Karpas-422 (cell line): ENCODE measurements at regions not wholly inside any gene's neighbourhood (a gene's known extent, or its start where the extent isn't known, plus 50 kb on each side); places are given as distances from the start of the nearest gene placed in this dataset.
"Not testable (repeated sequence)": the region's sequence is repeated elsewhere in the genome, so short reads cannot be mapped to it uniquely, and the experiment has no call there.

ENCODE experiments used
- DNase-seq: peaks from one replicate; pipeline ENCODE4 v3.0.0-alpha.2; 2015
- H2AFZ ChIP-seq: fragments of 200-600 bp; sonication (generic); 2 replicates; pipeline ENCODE4 v1.6.1; 2014; ENCODE audit warnings: antibody characterized with exemption, low read length, mixed read lengths
- H3K27ac ChIP-seq: fragments of 200-600 bp; sonication (generic); 2 replicates; pipeline ENCODE4 v1.5.1; 2014; ENCODE audit warnings: mild to moderate bottlenecking, low read length, moderate library complexity
- H3K27me3 ChIP-seq: fragments of 200-600 bp; sonication (generic); 2 replicates; pipeline ENCODE4 v1.6.1; 2014; ENCODE audit warnings: low read length, mixed read lengths
- H3K36me3 ChIP-seq: fragments of 200-600 bp; sonication (generic); 2 replicates; pipeline ENCODE4 v1.6.1; 2014; ENCODE audit warnings: low read length, mixed read lengths; ENCODE audit not compliant: insufficient read depth
- H3K4me1 ChIP-seq: fragments of 200-600 bp; sonication (generic); 2 replicates; pipeline ENCODE4 v1.6.1; 2014; ENCODE audit warnings: mild to moderate bottlenecking, low read length, mixed read lengths
- H3K4me2 ChIP-seq: fragments of 200-600 bp; sonication (generic); 2 replicates; pipeline ENCODE4 v1.6.1; 2014; ENCODE audit warnings: low read length, low read depth, mild to moderate bottlenecking; ENCODE audit not compliant: poor library complexity, severe bottlenecking
- H3K4me3 ChIP-seq: fragments of 200-600 bp; sonication (generic); 2 replicates; pipeline ENCODE4 v1.5.1; 2014; ENCODE audit warnings: mild to moderate bottlenecking, antibody characterized with exemption, low read length, mixed read lengths
- H3K79me2 ChIP-seq: fragments of 200-600 bp; sonication (generic); 2 replicates; pipeline ENCODE4 v1.6.1; 2014; ENCODE audit warnings: mild to moderate bottlenecking, low read length, mixed read lengths
- H3K9ac ChIP-seq: fragments of 200-600 bp; sonication (generic); 2 replicates; pipeline ENCODE4 v1.6.0; 2014; ENCODE audit warnings: low read length
- H3K9me2 ChIP-seq: fragments of 200-600 bp; sonication (generic), shearing (Covaris generic); replicated peaks from 2 replicates; pipeline ENCODE4 v1.6.0; 2014; ENCODE audit warnings: mild to moderate bottlenecking, low read length, moderate library complexity; ENCODE audit not compliant: insufficient read depth
- H3K9me3 ChIP-seq: fragments of 300-700, 200-600 bp; sonication (generic); 2 replicates; pipeline ENCODE4 v1.6.1; 2014; ENCODE audit warnings: low read length, mixed read lengths
- H4K20me1 ChIP-seq: fragments of 200-600 bp; sonication (generic); 2 replicates; pipeline ENCODE4 v1.6.1; 2014; ENCODE audit warnings: mild to moderate bottlenecking, antibody characterized with exemption, low read length, low read depth; ENCODE audit not compliant: insufficient read depth

- no peaks in the 10 kb centered on the region for H4K20me1 ChIP-seq
- no peak overlapping the region for H3K4me2 ChIP-seq
- H3K9me2 ChIP-seq: no peaks in the 10 kb centered on the region
- no peaks in the 10 kb centered on the region for H3K4me1 ChIP-seq
- H3K4me3 ChIP-seq: no peak overlapping the region
- no peak for DNase-seq
- no peak overlapping the region for H3K27ac ChIP-seq
- no peaks in the 10 kb centered on the region for H3K36me3 ChIP-seq
- H3K79me2 ChIP-seq: no peaks in the 10 kb centered on the region
- no peak overlapping the region for H3K9ac ChIP-seq
- H3K27me3 ChIP-seq: no peaks in the 10 kb centered on the region
- H2AFZ ChIP-seq: no peak overlapping the region
- no peaks in the 10 kb centered on the region for H3K9me3 ChIP-seq
Observed at GRCh38 chr3:180416111-180416594, 185.8 kb upstream of the TTC14 start.

- no peak overlapping the region for H2AFZ ChIP-seq
- no peaks in the 10 kb centered on the region for H3K9me2 ChIP-seq
- H3K27me3 ChIP-seq: no peaks in the 10 kb centered on the region
- H3K9me3 ChIP-seq: no peaks in the 10 kb centered on the region
- no peak overlapping the region for H3K4me2 ChIP-seq
- H3K4me1 ChIP-seq: no peaks in the 10 kb centered on the region
- no peak overlapping the region for H3K27ac ChIP-seq
- no peaks in the 10 kb centered on the region for H3K36me3 ChIP-seq
- no peak overlapping the region for H3K9ac ChIP-seq
- no peaks in the 10 kb centered on the region for H3K79me2 ChIP-seq
- no peak for DNase-seq
- no peaks in the 10 kb centered on the region for H4K20me1 ChIP-seq
- no peak overlapping the region for H3K4me3 ChIP-seq
Observed at GRCh38 chr3:180417241-180417640, 184.7 kb upstream of the TTC14 start.

GRCh38 chr3:180420016-180420415 lies 181.9 kb upstream of the TTC14 start:
- Histone ChIP-seq H3K4me3 (no peak overlapping the region), H3K4me1 (no peaks in the 10 kb centered on the region), H3K27ac (no peak overlapping the region), H3K4me2 (no peak overlapping the region), H2AFZ (no peak overlapping the region), H4K20me1 (no peaks in the 10 kb centered on the region), H3K9ac (no peak overlapping the region), H3K9me3 (no peaks in the 10 kb centered on the region), H3K79me2 (no peaks in the 10 kb centered on the region), H3K36me3 (no peaks in the 10 kb centered on the region), H3K9me2 (no peaks in the 10 kb centered on the region), H3K27me3 (no peaks in the 10 kb centered on the region)
- DNase-seq: no peak

GRCh38 chr3:180420804-180421203 lies 181.2 kb upstream of the TTC14 start:
- Histone ChIP-seq H4K20me1 (no peaks in the 10 kb centered on the region), H2AFZ (no peak overlapping the region), H3K79me2 (no peaks in the 10 kb centered on the region), H3K9me3 (no peaks in the 10 kb centered on the region), H3K4me2 (no peak overlapping the region), H3K36me3 (no peaks in the 10 kb centered on the region), H3K4me1 (no peaks in the 10 kb centered on the region), H3K27me3 (no peaks in the 10 kb centered on the region), H3K4me3 (no peak overlapping the region), H3K9ac (no peak overlapping the region), H3K9me2 (no peaks in the 10 kb centered on the region), H3K27ac (no peak overlapping the region)
- no peak for DNase-seq

- no peak overlapping the region for H2AFZ ChIP-seq
Observed at GRCh38 chr3:180421221-180421620, 180.7 kb upstream of the TTC14 start.

GRCh38 chr3:180421721-180422120 lies 180.2 kb upstream of the TTC14 start:
- H3K9me3 ChIP-seq: no peaks in the 10 kb centered on the region
- H3K79me2 ChIP-seq: no peaks in the 10 kb centered on the region
- DNase-seq: no peak
- no peak overlapping the region for H3K9ac ChIP-seq
- H3K27me3 ChIP-seq: no peaks in the 10 kb centered on the region
- no peak overlapping the region for H3K4me2 ChIP-seq
- no peak overlapping the region for H3K27ac ChIP-seq
- H3K4me3 ChIP-seq: no peak overlapping the region
- no peaks in the 10 kb centered on the region for H4K20me1 ChIP-seq
- no peak overlapping the region for H2AFZ ChIP-seq
- no peaks in the 10 kb centered on the region for H3K9me2 ChIP-seq
- H3K36me3 ChIP-seq: no peaks in the 10 kb centered on the region
- no peaks in the 10 kb centered on the region for H3K4me1 ChIP-seq

More at GRCh38 chr3:180421221-180421620, 180.7 kb upstream of the TTC14 start:
- Histone ChIP-seq H3K9me3 (no peaks in the 10 kb centered on the region), H3K36me3 (no peaks in the 10 kb centered on the region), H3K4me3 (no peak overlapping the region), H3K27me3 (no peaks in the 10 kb centered on the region), H3K9ac (no peak overlapping the region), H3K4me2 (no peak overlapping the region), H3K79me2 (no peaks in the 10 kb centered on the region), H3K9me2 (no peaks in the 10 kb centered on the region), H3K27ac (no peak overlapping the region), H4K20me1 (no peaks in the 10 kb centered on the region), H3K4me1 (no peaks in the 10 kb centered on the region)
- DNase-seq: no peak

GRCh38 chr3:180424305-180424704 lies 177.7 kb upstream of the TTC14 start:
- H2AFZ ChIP-seq: not testable (repeated sequence)

GRCh38 chr3:180430896-180431295 lies 171.1 kb upstream of the TTC14 start:
- Histone ChIP-seq H3K27ac (no peak overlapping the region), H4K20me1 (no peaks in the 10 kb centered on the region), H3K9me3 (no peaks in the 10 kb centered on the region), H3K4me1 (no peaks in the 10 kb centered on the region), H3K4me3 (no peak overlapping the region), H3K9ac (no peak overlapping the region), H3K9me2 (no peaks in the 10 kb centered on the region), H2AFZ (no peak overlapping the region), H3K27me3 (no peaks in the 10 kb centered on the region), H3K79me2 (no peaks in the 10 kb centered on the region), H3K36me3 (no peaks in the 10 kb centered on the region), H3K4me2 (no peak overlapping the region)
- DNase-seq: no peak

More at GRCh38 chr3:180424305-180424704, 177.7 kb upstream of the TTC14 start:
- H3K4me3 ChIP-seq, H3K9me3 ChIP-seq, H3K36me3 ChIP-seq, H3K9me2 ChIP-seq, H3K9ac ChIP-seq, H4K20me1 ChIP-seq, H3K4me2 ChIP-seq, H3K79me2 ChIP-seq, DNase-seq, H3K4me1 ChIP-seq, H3K27me3 ChIP-seq, H3K27ac ChIP-seq: not testable (repeated sequence)

GRCh38 chr3:180433152-180433551 lies 168.8 kb upstream of the TTC14 start:
- Histone ChIP-seq H3K27ac (no peak overlapping the region), H3K9me3 (no peaks in the 10 kb centered on the region), H3K4me1 (no peaks in the 10 kb centered on the region), H3K9me2 (no peaks in the 10 kb centered on the region), H3K36me3 (no peaks in the 10 kb centered on the region), H3K79me2 (no peaks in the 10 kb centered on the region), H3K4me3 (no peak overlapping the region), H3K27me3 (no peaks in the 10 kb centered on the region), H4K20me1 (no peaks in the 10 kb centered on the region), H2AFZ (no peak overlapping the region), H3K9ac (no peak overlapping the region), H3K4me2 (no peak overlapping the region)
- no peak for DNase-seq
